Calu3 (cell line): ENCODE measurements at regions not wholly inside any gene's neighbourhood (a gene's known extent, or its start where the extent isn't known, plus 50 kb on each side); places are given as distances from the start of the nearest gene placed in this dataset.
"Not testable (repeated sequence)": the region's sequence is repeated elsewhere in the genome, so short reads cannot be mapped to it uniquely, and the experiment has no call there.

Experiments
- BruUV-seq: library from RNA; stranded (reverse); fragments of 400-500 nt; replicated peaks from 2 replicates; lab custom pipeline; 2021; lab: Mats Ljungman, UMichigan
- CTCF ChIA-PET: fragments of 300-600 bp; sonication (Branson Sonifier 250); formaldehyde crosslinking; loops from one replicate; lab custom pipeline; 2022; ENCODE audit warnings: antibody characterized with exemption; lab: Charles Lee
- DNase-seq: peaks from one replicate; pipeline ENCODE4 v3.0.0; 2022
- H3K27ac Mint-ChIP-seq: one replicate; pipeline ENCODE4 v1.8.0; 2022; ENCODE audit warnings: mixed read lengths; ENCODE audit not compliant: unreplicated experiment
- H3K27me3 Mint-ChIP-seq: one replicate; pipeline ENCODE4 v1.8.0; 2022; ENCODE audit warnings: mixed read lengths; ENCODE audit not compliant: unreplicated experiment
- H3K36me3 Mint-ChIP-seq: one replicate; pipeline ENCODE4 v1.8.0; 2022; ENCODE audit warnings: mild to moderate bottlenecking, moderate library complexity, mixed read lengths; ENCODE audit not compliant: insufficient read depth, unreplicated experiment
- H3K4me1 Mint-ChIP-seq: one replicate; pipeline ENCODE4 v1.8.0; 2022; ENCODE audit warnings: mild to moderate bottlenecking, low read depth, mixed read lengths; ENCODE audit not compliant: unreplicated experiment
- H3K4me3 Mint-ChIP-seq: one replicate; pipeline ENCODE4 v1.8.0; 2022; ENCODE audit warnings: mild to moderate bottlenecking, low read depth, moderate library complexity, mixed read lengths; ENCODE audit not compliant: unreplicated experiment
- H3K9me3 Mint-ChIP-seq: one replicate; pipeline ENCODE4 v1.8.0; 2022; ENCODE audit warnings: low read depth, mixed read lengths; ENCODE audit not compliant: unreplicated experiment
- CTCF ChIP-seq: fragments of 200-600 bp; IDR thresholded peaks from one replicate; pipeline ENCODE4 v1.8.0; 2022; ENCODE audit warnings: antibody characterized with exemption; ENCODE audit not compliant: unreplicated experiment
- intact Hi-C: fragments of 100-400 bp; cut with micrococcal nuclease; formaldehyde crosslinking; loops from one replicate; pipeline ENCODE4 v1.10.0; 2022; ENCODE audit not compliant: unreplicated experiment

GRCh38 chr20:30612344-30612743, 645.1 kb upstream of the DEFB115 start:
- Mint-ChIP-seq H3K27ac (no peak overlapping the region), H3K27me3 (no peaks in the 10 kb centered on the region), H3K36me3 (no peaks in the 10 kb centered on the region), H3K4me1 (no peaks in the 10 kb centered on the region), H3K4me3 (no peak overlapping the region), H3K9me3 (peaks cover 2% of the 10 kb centered on the region)
- no TSS peak for BruUV-seq
- no peak for DNase-seq
- TF ChIP-seq CTCF, result no peak
- CTCF ChIA-PET, result no interaction called here
- intact Hi-C loops, result no loop called here

GRCh38 chr20:30621346-30621745, 636.1 kb upstream of the DEFB115 start:
- H3K9me3 Mint-ChIP-seq, BruUV-seq, H3K36me3 Mint-ChIP-seq, DNase-seq, H3K27me3 Mint-ChIP-seq, H3K4me1 Mint-ChIP-seq, H3K27ac Mint-ChIP-seq, CTCF ChIA-PET, H3K4me3 Mint-ChIP-seq, intact Hi-C loops: not testable (repeated sequence)

GRCh38 chr20:30624310-30624709, 633.2 kb upstream of the DEFB115 start:
- intact Hi-C loops, DNase-seq, H3K27me3 Mint-ChIP-seq, BruUV-seq, H3K4me3 Mint-ChIP-seq, H3K36me3 Mint-ChIP-seq, H3K27ac Mint-ChIP-seq, H3K9me3 Mint-ChIP-seq, CTCF ChIA-PET, H3K4me1 Mint-ChIP-seq: not testable (repeated sequence)

GRCh38 chr20:30629376-30629775, 628.1 kb upstream of the DEFB115 start:
- H3K4me1 Mint-ChIP-seq, H3K36me3 Mint-ChIP-seq, CTCF ChIA-PET, H3K27ac Mint-ChIP-seq, intact Hi-C loops, BruUV-seq, H3K9me3 Mint-ChIP-seq, H3K4me3 Mint-ChIP-seq, H3K27me3 Mint-ChIP-seq, DNase-seq: not testable (repeated sequence)

GRCh38 chr20:30630761-30631160, 626.7 kb upstream of the DEFB115 start:
- Mint-ChIP-seq H3K4me1 (no peaks in the 10 kb centered on the region), H3K36me3 (no peaks in the 10 kb centered on the region), H3K27me3 (no peaks in the 10 kb centered on the region), H3K9me3 (no peaks in the 10 kb centered on the region), H3K4me3 (no peak overlapping the region), H3K27ac (no peak overlapping the region)
- no TSS peak for BruUV-seq
- intact Hi-C loops, result no loop called here
- CTCF ChIA-PET, result no interaction called here
- no peak for TF ChIP-seq CTCF
- no peak for DNase-seq

- H3K4me1 Mint-ChIP-seq, H3K27ac Mint-ChIP-seq, H3K27me3 Mint-ChIP-seq, intact Hi-C loops, BruUV-seq, H3K4me3 Mint-ChIP-seq, DNase-seq, H3K36me3 Mint-ChIP-seq, H3K9me3 Mint-ChIP-seq: not testable (repeated sequence)
- CTCF ChIA-PET, result interaction anchor here (0.6 kb wide), 1 partner anchor 254 kb away, joined by 3 read pairs; no protein-coding TSS in a partner anchor
Observed at GRCh38 chr20:30631261-30631789, 626.1 kb upstream of the DEFB115 start.

- intact Hi-C loops, DNase-seq, H3K4me3 Mint-ChIP-seq, H3K4me1 Mint-ChIP-seq, H3K27me3 Mint-ChIP-seq, H3K9me3 Mint-ChIP-seq, CTCF ChIA-PET, BruUV-seq, H3K36me3 Mint-ChIP-seq, H3K27ac Mint-ChIP-seq: not testable (repeated sequence)
Observed at GRCh38 chr20:30632773-30633172, 624.7 kb upstream of the DEFB115 start.

GRCh38 chr20:30641522-30641921, 615.9 kb upstream of the DEFB115 start:
- BruUV-seq, result not testable (repeated sequence)

GRCh38 chr20:30660982-30661381, 596.5 kb upstream of the DEFB115 start:
- H3K27me3 Mint-ChIP-seq, intact Hi-C loops, DNase-seq, BruUV-seq, H3K36me3 Mint-ChIP-seq, H3K4me1 Mint-ChIP-seq, H3K27ac Mint-ChIP-seq, H3K4me3 Mint-ChIP-seq, H3K9me3 Mint-ChIP-seq, CTCF ChIA-PET: not testable (repeated sequence)

More at GRCh38 chr20:30641522-30641921, 615.9 kb upstream of the DEFB115 start:
- H3K9me3 Mint-ChIP-seq, CTCF ChIA-PET, H3K27ac Mint-ChIP-seq, H3K27me3 Mint-ChIP-seq, DNase-seq, intact Hi-C loops, H3K4me1 Mint-ChIP-seq, H3K36me3 Mint-ChIP-seq, H3K4me3 Mint-ChIP-seq: not testable (repeated sequence)
